Liver (tissue), 8 donors: ENCODE measurements at regions not wholly inside any gene's neighbourhood (a gene's known extent, or its start where the extent isn't known, plus 50 kb on each side); places are given as distances from the start of the nearest gene placed in this dataset.

Experiments used
- DNase-seq: peaks from one replicate; pipeline ENCODE4 v3.0.0-alpha.2; 2017; ENCODE audit warnings: low spot score
- H3K27ac ChIP-seq, 2 donors: one replicate each; pipeline ENCODE4 v1.7.0; 2013; ENCODE audit warnings: inconsistent platforms in 2 of 2, low read length in 2 of 2, control low read depth in 1 of 2, low read depth in 1 of 2, mild to moderate bottlenecking in 1 of 2
- H3K27me3 ChIP-seq, 4 donors: one replicate each; pipeline versions ENCODE4 v1.6.1 to v1.7.0; 2013; ENCODE audit warnings: low read length in 3 of 4, inconsistent platforms in 1 of 4, mild to moderate bottlenecking in 1 of 4, moderate library complexity in 1 of 4; ENCODE audit not compliant: control insufficient read depth in 4 of 4, insufficient read depth in 4 of 4
- H3K36me3 ChIP-seq, 4 donors: one replicate each; pipeline versions ENCODE4 v1.6.1 to v1.7.0; 2013; ENCODE audit warnings: low read length in 3 of 4, mild to moderate bottlenecking in 3 of 4, low read depth in 1 of 4, moderate library complexity in 1 of 4; ENCODE audit not compliant: control insufficient read depth in 4 of 4, insufficient read depth in 3 of 4
- H3K4me1 ChIP-seq, 4 donors: one replicate each; pipeline versions ENCODE4 v1.6.1 to v1.7.0; 2013; ENCODE audit warnings: low read length in 3 of 4, mild to moderate bottlenecking in 3 of 4, moderate library complexity in 1 of 4; ENCODE audit not compliant: control insufficient read depth in 4 of 4, insufficient read depth in 4 of 4
- H3K4me3 ChIP-seq, 3 donors: one replicate each; pipeline versions ENCODE4 v1.6.1 to v1.7.0; 2013; ENCODE audit warnings: low read length in 3 of 3, control low read depth in 1 of 3, low read depth in 1 of 3, mild to moderate bottlenecking in 1 of 3
- H3K9ac ChIP-seq, 2 donors: one replicate each; pipeline ENCODE4 v1.7.0; 2013; ENCODE audit warnings: low read length in 2 of 2, mild to moderate bottlenecking in 2 of 2, moderate library complexity in 2 of 2, control low read depth in 1 of 2, low read depth in 1 of 2
- H3K9me3 ChIP-seq, 4 donors: one replicate each; pipeline versions ENCODE4 v1.6.1 to v1.7.0; 2013; ENCODE audit warnings: low read length in 3 of 4; ENCODE audit not compliant: control insufficient read depth in 4 of 4
- CTCF ChIP-seq: fragments of 150-350 bp; IDR thresholded peaks from 2 replicates; pipeline ENCODE4 v1.5.1; 2017; ENCODE audit warnings: improper control_type of control experiment, low read depth, low read length; ENCODE audit not compliant: missing input control
- EGR1 ChIP-seq, 2 donors: IDR thresholded peaks; 2 replicates each; pipeline ENCODE4 v1.6.1; 2016 to 2018; ENCODE audit warnings: antibody characterized with exemption in 2 of 2, low read depth in 2 of 2
- FOXA2 ChIP-seq: IDR thresholded peaks from 2 replicates; pipeline ENCODE4 v1.6.1; 2016; ENCODE audit warnings: antibody characterized with exemption
- HNF4A ChIP-seq, 2 donors: conservative IDR thresholded peaks; 2 replicates each; pipeline ENCODE4 v1.6.1; 2016; ENCODE audit warnings: antibody characterized with exemption in 2 of 2, mild to moderate bottlenecking in 2 of 2
- HNF4G ChIP-seq: IDR thresholded peaks from 2 replicates; pipeline ENCODE4 v1.6.1; 2016; ENCODE audit warnings: antibody characterized with exemption
- JUND ChIP-seq, 2 donors: IDR thresholded peaks; 2 replicates each; pipeline ENCODE4 v1.6.1; 2016; ENCODE audit warnings: antibody characterized with exemption in 2 of 2
- NR2F2 ChIP-seq: IDR thresholded peaks from 2 replicates; pipeline ENCODE4 v1.6.1; 2016; ENCODE audit warnings: antibody characterized with exemption
- REST ChIP-seq: IDR thresholded peaks from 2 replicates; pipeline ENCODE4 v1.6.1; 2016; ENCODE audit warnings: antibody characterized with exemption, mild to moderate bottlenecking
- RXRA ChIP-seq, 2 donors: IDR thresholded peaks; 2 replicates each; pipeline ENCODE4 v1.6.1; 2017 to 2018; ENCODE audit warnings: antibody characterized with exemption in 2 of 2, mild to moderate bottlenecking in 1 of 2
- SP1 ChIP-seq: IDR thresholded peaks from 2 replicates; pipeline ENCODE4 v1.6.1; 2018; ENCODE audit warnings: antibody characterized with exemption, mild to moderate bottlenecking
- TAF1 ChIP-seq: conservative IDR thresholded peaks from 2 replicates; pipeline ENCODE4 v1.6.1; 2016; ENCODE audit warnings: antibody characterized with exemption, mild to moderate bottlenecking
- YY1 ChIP-seq: IDR thresholded peaks from 2 replicates; pipeline ENCODE4 v1.6.1; 2016; ENCODE audit warnings: antibody characterized with exemption, mild to moderate bottlenecking
- WGBS: extraction: QIAGEN DNeasy Blood & Tissue Kit; methylation state at CpG from one replicate; pipeline ENCODE4 v1.1.7; 2013; 5-methylcytosine and 5-hydroxymethylcytosine counted together
- TF ChIP-seq, protein P1 (sequence below): IDR thresholded peaks from 2 replicates; pipeline ENCODE4 v1.6.1; 2016; ENCODE audit warnings: antibody characterized with exemption
- TF ChIP-seq, protein P2 (sequence below): IDR thresholded peaks from 2 replicates; pipeline ENCODE4 v1.6.1; 2016; ENCODE audit warnings: antibody characterized with exemption
- TF ChIP-seq, protein P3 (sequence below): IDR thresholded peaks from 2 replicates; pipeline ENCODE4 v1.6.1; 2016; ENCODE audit warnings: antibody characterized with exemption
- donor health status: healthy.
- donor health status: healthy.
- donor health status: healthy.
- donor health status: healthy.
- donor health status: healthy.

DNA sequence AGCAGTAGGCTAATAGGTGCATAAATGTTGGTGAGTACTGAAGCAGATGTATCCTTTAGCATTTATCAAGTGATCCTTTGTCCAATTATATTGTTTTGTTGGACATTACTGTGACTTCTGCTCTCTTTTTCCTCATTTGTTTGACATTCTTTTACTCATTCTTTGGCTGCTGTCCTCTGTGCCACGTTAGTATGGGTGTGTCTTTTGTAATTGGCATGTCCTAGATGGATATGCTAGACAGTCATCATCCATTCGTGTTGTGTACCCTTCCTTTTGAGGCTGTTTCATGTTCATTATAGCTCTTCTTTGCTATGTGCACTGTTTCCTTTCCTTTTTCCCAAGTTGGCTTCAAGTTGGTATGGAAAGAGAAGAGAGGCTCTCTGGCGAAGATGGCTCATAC is 284.7 kb downstream of the CYP26B1 start:
- H3K36me3 ChIP-seq = no peaks in the 10 kb centered on the region
- no peaks in the 10 kb centered on the region for H3K27me3 ChIP-seq
- no peaks in the 10 kb centered on the region for H3K9me3 ChIP-seq
- no peak overlapping the region for H3K9ac ChIP-seq
- DNase-seq = no peak
- TF ChIP-seq, protein P1, sequence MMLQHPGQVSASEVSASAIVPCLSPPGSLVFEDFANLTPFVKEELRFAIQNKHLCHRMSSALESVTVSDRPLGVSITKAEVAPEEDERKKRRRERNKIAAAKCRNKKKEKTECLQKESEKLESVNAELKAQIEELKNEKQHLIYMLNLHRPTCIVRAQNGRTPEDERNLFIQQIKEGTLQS = no peak
- TF ChIP-seq HNF4G = no peak
- no peaks in the 10 kb centered on the region for H3K4me1 ChIP-seq
- no peak overlapping the region for H3K27ac ChIP-seq
- H3K4me3 ChIP-seq = no peak overlapping the region
- 58% methylated on average over 3 of the region's 3 CpGs for WGBS

GRCh38 chr2:71861186-71862160 is 286.2 kb downstream of the CYP26B1 start:
- no peak for TF ChIP-seq FOXA2
- TF ChIP-seq, protein P2, sequence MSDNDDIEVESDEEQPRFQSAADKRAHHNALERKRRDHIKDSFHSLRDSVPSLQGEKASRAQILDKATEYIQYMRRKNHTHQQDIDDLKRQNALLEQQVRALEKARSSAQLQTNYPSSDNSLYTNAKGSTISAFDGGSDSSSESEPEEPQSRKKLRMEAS = no peak
- no peak for TF ChIP-seq NR2F2
- TF ChIP-seq, protein P1 = no peak
- TF ChIP-seq SP1 = no peak
- no peak for TF ChIP-seq REST
- TF ChIP-seq CTCF = no peak
- TF ChIP-seq EGR1 (IDR thresholded peaks at IDR 0.05; ENCODE audit: low read depth in 2 of 2) = no peak
- TF ChIP-seq HNF4A (conservative IDR thresholded peaks at IDR 0.05) = no peak
- no peak for TF ChIP-seq RXRA (IDR thresholded peaks at IDR 0.05)
- TF ChIP-seq, protein P3, sequence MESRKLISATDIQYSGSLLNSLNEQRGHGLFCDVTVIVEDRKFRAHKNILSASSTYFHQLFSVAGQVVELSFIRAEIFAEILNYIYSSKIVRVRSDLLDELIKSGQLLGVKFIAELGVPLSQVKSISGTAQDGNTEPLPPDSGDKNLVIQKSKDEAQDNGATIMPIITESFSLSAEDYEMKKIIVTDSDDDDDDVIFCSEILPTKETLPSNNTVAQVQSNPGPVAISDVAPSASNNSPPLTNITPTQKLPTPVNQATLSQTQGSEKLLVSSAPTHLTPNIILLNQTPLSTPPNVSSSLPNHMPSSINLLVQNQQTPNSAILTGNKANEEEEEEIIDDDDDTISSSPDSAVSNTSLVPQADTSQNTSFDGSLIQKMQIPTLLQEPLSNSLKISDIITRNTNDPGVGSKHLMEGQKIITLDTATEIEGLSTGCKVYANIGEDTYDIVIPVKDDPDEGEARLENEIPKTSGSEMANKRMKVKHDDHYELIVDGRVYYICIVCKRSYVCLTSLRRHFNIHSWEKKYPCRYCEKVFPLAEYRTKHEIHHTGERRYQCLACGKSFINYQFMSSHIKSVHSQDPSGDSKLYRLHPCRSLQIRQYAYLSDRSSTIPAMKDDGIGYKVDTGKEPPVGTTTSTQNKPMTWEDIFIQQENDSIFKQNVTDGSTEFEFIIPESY = no peak
- no peak for TF ChIP-seq JUND (IDR thresholded peaks at IDR 0.05)
- no peak for TF ChIP-seq TAF1
- TF ChIP-seq YY1 = no peak
- H3K4me1 ChIP-seq = no peaks in the 10 kb centered on the region
- no peak overlapping the region for H3K9ac ChIP-seq
- no peak for DNase-seq
- H3K9me3 ChIP-seq = no peaks in the 10 kb centered on the region
- no peak overlapping the region for H3K27ac ChIP-seq
- WGBS = 75% methylated on average over 17 of the region's 17 CpGs
- no peaks in the 10 kb centered on the region for H3K36me3 ChIP-seq
- H3K4me3 ChIP-seq = no peak overlapping the region
- H3K27me3 ChIP-seq = no peaks in the 10 kb centered on the region
